ENCODE measurements at regions not wholly inside any gene's neighbourhood (a gene's known extent, or its start where the extent isn't known, plus 50 kb on each side); places are given as distances from the start of the nearest gene placed in this dataset.

DNA sequence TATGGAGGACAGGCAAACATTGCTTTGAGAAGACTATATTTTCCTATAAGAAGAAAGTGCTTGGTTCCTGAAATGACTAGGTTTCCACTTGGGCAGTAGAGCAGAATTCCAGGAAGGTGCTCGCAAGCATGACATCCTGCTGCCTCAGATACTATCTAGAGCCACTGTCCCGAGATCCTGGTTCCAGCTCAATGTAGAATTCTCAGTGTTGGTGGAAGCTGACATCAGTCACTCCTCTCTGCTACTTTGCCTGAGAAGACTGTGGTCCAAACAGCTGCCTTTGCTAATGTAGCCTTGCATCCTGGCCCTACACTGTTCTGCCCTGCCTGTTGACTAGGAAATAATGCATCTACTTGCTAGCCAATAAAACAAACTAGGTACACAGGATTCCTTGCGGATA lies 50.0 kb upstream of the ITGA6 start:
- TF ChIP-seq, protein P1, sequence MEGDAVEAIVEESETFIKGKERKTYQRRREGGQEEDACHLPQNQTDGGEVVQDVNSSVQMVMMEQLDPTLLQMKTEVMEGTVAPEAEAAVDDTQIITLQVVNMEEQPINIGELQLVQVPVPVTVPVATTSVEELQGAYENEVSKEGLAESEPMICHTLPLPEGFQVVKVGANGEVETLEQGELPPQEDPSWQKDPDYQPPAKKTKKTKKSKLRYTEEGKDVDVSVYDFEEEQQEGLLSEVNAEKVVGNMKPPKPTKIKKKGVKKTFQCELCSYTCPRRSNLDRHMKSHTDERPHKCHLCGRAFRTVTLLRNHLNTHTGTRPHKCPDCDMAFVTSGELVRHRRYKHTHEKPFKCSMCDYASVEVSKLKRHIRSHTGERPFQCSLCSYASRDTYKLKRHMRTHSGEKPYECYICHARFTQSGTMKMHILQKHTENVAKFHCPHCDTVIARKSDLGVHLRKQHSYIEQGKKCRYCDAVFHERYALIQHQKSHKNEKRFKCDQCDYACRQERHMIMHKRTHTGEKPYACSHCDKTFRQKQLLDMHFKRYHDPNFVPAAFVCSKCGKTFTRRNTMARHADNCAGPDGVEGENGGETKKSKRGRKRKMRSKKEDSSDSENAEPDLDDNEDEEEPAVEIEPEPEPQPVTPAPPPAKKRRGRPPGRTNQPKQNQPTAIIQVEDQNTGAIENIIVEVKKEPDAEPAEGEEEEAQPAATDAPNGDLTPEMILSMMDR (conservative IDR thresholded peaks at IDR 0.05 in 1 of 2, IDR thresholded peaks at IDR 0.05 in 1 of 2; ENCODE audit: low read depth in 1 of 2, low read length in 2 of 2), result no peak
- no peak for TF ChIP-seq EZH2 (IDR thresholded peaks at IDR 0.05; ENCODE audit: low read length, missing control alignments)
